ENCODE measurements at regions not wholly inside any gene's neighbourhood (a gene's known extent, or its start where the extent isn't known, plus 50 kb on each side); places are given as distances from the start of the nearest gene placed in this dataset.

DNA sequence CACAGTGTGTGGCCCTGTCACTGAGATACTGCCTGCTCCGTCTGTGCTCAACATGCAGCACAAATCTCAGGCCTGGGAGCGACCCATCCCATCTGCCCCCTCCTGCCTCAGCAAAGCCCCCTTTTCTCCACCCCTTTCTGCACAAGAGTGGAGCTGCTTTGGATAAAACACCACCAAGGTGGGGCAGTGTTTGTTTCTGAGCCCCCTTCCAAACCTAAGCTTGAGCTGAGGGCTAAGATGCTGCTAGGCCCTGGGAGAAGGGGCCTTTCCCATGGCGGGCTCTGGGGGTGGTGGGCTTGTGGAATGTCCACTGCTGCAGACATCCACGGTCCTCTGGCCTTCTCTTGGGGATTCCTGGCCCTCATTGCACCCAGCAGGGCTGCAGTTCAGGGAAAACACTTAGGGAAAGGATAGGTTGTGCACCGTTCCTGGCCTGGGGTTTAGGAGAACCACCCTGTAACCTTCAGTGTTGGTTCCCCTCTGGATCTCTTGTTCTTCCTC, 594.1 kb downstream of the TBC1D22A start:
- Histone ChIP-seq H3K4me1 (no peaks in the 10 kb centered on the region), H3K27ac (no peak overlapping the region), H3K36me3 (no peaks in the 10 kb centered on the region), H3K9me3 (peaks cover 0 to 7% (median 5%) of the 10 kb centered on the region in 8 donors), H3K27me3 (replicated peaks in 1 of 7) (peaks cover 0 to 7% (median 0%) of the 10 kb centered on the region in 7 donors), H3K4me3 (no peak overlapping the region)
- WGBS, 5 donors = 68 to 85% (median 75%) methylated on average over 3 to 5 of the region's 5 CpGs
- peak; percentile 44 for DNase-seq
- intact Hi-C loops (cut with DNase I; ENCODE audit: low total_unique reads) = no loop called here
- TF ChIP-seq POLR2AphosphoS5 (IDR thresholded peaks at IDR 0.05) (no peak), POLR2A (IDR thresholded peaks at IDR 0.05) (no peak), CTCF (IDR thresholded peaks at IDR 0.05 in 8 of 11, conservative IDR thresholded peaks at IDR 0.05 in 3 of 11) (no peak)

DNA sequence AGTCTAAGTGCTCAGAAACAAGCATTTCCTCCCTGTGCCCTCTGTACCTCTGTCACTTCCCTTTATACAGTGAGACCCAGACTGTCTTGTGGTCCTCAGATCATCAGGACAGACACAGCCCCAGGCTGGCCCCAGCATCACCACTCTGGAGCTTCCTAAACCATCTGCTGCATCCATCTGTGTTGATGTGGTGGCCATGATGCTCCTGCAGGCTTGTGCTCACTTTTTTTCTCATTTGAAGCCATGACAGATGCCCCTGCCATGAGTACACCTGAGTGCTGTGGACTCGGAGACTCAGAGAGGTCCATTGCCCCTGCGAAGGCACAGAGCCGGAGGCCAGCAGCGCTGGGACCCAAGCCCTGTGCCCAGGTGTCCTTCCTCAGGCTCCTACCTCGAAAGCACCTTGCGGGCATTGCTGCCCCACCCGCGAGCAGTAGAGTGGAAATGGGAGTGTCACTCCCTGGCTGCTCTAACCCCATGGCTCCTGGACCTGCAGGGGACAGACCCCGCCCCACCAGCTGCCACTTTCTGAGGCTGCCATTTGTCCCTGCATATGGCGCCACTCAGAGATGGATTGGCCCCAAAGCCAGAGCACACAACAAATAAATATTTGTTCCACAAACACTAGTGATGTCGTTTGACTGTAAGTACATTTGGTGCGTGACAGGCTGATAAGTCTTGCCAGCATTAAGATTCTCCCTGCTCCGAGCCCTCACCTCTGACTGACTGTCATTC, 593.5 kb downstream of the TBC1D22A start:
- peaks cover 0 to 13% (median 0%) of the 10 kb centered on the region in 7 donors for H3K27me3 ChIP-seq (replicated peaks in 1 of 7)
- intact Hi-C loops (cut with DNase I; ENCODE audit: low total_unique reads) = no loop called here
- DNase-seq = peak; percentile 41
- no peak overlapping the region for H3K4me3 ChIP-seq
- no peaks in the 10 kb centered on the region for H3K4me1 ChIP-seq
- WGBS, 5 donors = 89 to 92% (median 91%) methylated on average over 10 to 13 of the region's 13 CpGs
- TF ChIP-seq CTCF (IDR thresholded peaks at IDR 0.05 in 8 of 11, conservative IDR thresholded peaks at IDR 0.05 in 3 of 11) (no peak), POLR2A (IDR thresholded peaks at IDR 0.05) (no peak), POLR2AphosphoS5 (IDR thresholded peaks at IDR 0.05) (no peak)
- H3K36me3 ChIP-seq = no peaks in the 10 kb centered on the region
- H3K27ac ChIP-seq = no peak overlapping the region
- peaks cover 0 to 1% (median 0%) of the 10 kb centered on the region in 8 donors for H3K9me3 ChIP-seq

DNA sequence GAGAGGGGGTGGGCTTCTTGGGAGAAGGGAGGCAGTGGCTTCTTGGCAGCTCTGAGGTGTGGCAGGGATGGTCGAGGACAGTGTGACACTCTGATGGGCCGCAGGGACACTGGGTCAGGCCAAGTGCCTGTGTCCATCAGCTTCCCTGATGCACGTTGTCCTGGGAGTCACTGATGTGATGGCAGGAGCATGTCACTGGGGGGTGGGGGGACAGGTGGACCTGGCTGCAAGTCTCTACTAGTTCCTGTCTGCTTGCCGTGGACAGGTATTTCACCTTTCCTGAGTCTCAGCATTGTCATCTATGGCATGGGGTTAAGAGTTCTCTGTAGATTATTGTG, 592.9 kb downstream of the TBC1D22A start:
- H3K36me3 ChIP-seq = no peaks in the 10 kb centered on the region
- no peak for DNase-seq
- TF ChIP-seq CTCF (IDR thresholded peaks at IDR 0.05 in 8 of 11, conservative IDR thresholded peaks at IDR 0.05 in 3 of 11) (no peak), POLR2AphosphoS5 (IDR thresholded peaks at IDR 0.05) (no peak)

DNA sequence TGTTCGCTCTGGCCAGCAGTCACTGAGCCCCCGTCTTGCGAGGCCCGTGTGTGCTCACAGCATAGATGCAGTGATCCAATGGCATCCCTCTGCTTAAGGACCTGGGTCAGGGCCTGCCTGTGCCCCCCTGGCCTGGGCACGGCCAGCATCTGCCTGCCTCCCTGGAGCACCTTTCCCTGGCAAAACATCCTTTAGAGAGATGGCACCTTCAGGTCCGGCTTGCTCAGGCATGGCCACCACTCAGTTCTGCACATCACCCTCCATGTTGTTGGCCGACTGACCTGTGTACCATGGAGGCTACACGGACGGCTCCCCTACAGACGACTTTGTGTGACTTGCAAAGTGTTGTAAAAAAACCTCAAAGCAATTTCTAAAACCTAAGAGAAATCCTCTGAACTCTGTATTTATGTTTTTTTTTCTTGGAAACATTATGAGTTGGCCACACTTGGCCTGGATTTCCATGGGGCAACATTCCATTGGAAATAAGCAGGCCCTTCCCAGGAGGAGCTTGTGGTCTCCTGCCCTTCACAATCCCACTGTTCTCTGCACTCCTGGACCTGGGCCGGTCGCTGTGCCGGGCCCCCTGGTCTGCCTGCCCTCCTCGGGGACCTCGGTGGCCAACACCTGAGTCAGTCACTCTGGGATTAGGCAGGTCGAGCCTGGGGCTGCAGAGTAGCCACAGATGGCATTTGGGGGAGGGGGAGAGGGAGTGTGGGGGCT, 592.4 kb downstream of the TBC1D22A start:
- no peak overlapping the region for H3K4me3 ChIP-seq
- H3K9me3 ChIP-seq = no peaks in the 10 kb centered on the region
- DNase-seq = no peak
- H3K36me3 ChIP-seq = no peaks in the 10 kb centered on the region
- intact Hi-C loops (cut with DNase I; ENCODE audit: low total_unique reads) = no loop called here
- no peaks in the 10 kb centered on the region for H3K4me1 ChIP-seq
- peaks cover 0 to 13% (median 0%) of the 10 kb centered on the region in 7 donors for H3K27me3 ChIP-seq (replicated peaks in 1 of 7)
- H3K27ac ChIP-seq = no peak overlapping the region
- TF ChIP-seq CTCF (IDR thresholded peaks at IDR 0.05 in 8 of 11, conservative IDR thresholded peaks at IDR 0.05 in 3 of 11) (no peak), POLR2A (IDR thresholded peaks at IDR 0.05) (no peak), POLR2AphosphoS5 (IDR thresholded peaks at IDR 0.05) (no peak)
- WGBS, 5 donors = 80 to 91% (median 87%) methylated on average over 15 to 16 of the region's 16 CpGs

More for the DNA sequence above, 592.9 kb downstream of the TBC1D22A start:
- H3K27me3 ChIP-seq (replicated peaks in 1 of 7) = peaks cover 0 to 13% (median 0%) of the 10 kb centered on the region in 7 donors
- no peak overlapping the region for H3K27ac ChIP-seq
- no peak overlapping the region for H3K4me3 ChIP-seq
- H3K9me3 ChIP-seq = no peaks in the 10 kb centered on the region
- intact Hi-C loops (cut with DNase I; ENCODE audit: low total_unique reads) = no loop called here
- WGBS, 5 donors = 63 to 68% (median 65%) methylated on average over 4 of the region's 4 CpGs
- no peaks in the 10 kb centered on the region for H3K4me1 ChIP-seq

Measured in spleen (tissue), 11 donors.